NT2/D1 (cell line): ENCODE measurements at regions not wholly inside any gene's neighbourhood (a gene's known extent, or its start where the extent isn't known, plus 50 kb on each side); places are given as distances from the start of the nearest gene placed in this dataset.

Experiments
- DNase-seq: peaks from one replicate; pipeline ENCODE4 v3.0.0-alpha.2; 2011; ENCODE audit warnings: low read depth, low spot score
- H3K27me3 ChIP-seq: 2 replicates; pipeline ENCODE4 v1.6.0; 2011; ENCODE audit warnings: mild to moderate bottlenecking; ENCODE audit not compliant: insufficient read length, insufficient read depth
- H3K36me3 ChIP-seq: 2 replicates; pipeline ENCODE4 v1.6.1; 2011; ENCODE audit warnings: mild to moderate bottlenecking, low read length, mixed read lengths; ENCODE audit not compliant: insufficient read depth, insufficient read length
- H3K4me1 ChIP-seq: 2 replicates; pipeline ENCODE4 v1.5.1; 2011; ENCODE audit not compliant: insufficient read depth, insufficient read length
- H3K4me3 ChIP-seq: 2 replicates; pipeline ENCODE4 v1.5.1; 2011; ENCODE audit warnings: low read depth; ENCODE audit not compliant: insufficient read length
- H3K9ac ChIP-seq: 2 replicates; pipeline ENCODE4 v1.6.0; 2011; ENCODE audit warnings: low read depth; ENCODE audit not compliant: insufficient read length
- H3K9me3 ChIP-seq: 2 replicates; pipeline ENCODE4 v1.5.1; 2011; ENCODE audit warnings: mild to moderate bottlenecking, low read length; ENCODE audit not compliant: insufficient read depth
- SUZ12 ChIP-seq: IDR thresholded peaks from 2 replicates; pipeline ENCODE4 v1.6.1; 2011; ENCODE audit not compliant: insufficient read length, insufficient read depth; ENCODE audit errors: extremely low read depth
- YY1 ChIP-seq: IDR thresholded peaks from 2 replicates; pipeline ENCODE4 v1.6.1; 2011; ENCODE audit not compliant: insufficient read length, insufficient read depth
- ZNF274 ChIP-seq: IDR thresholded peaks from 2 replicates; pipeline ENCODE4 v1.6.1; 2011; ENCODE audit warnings: mild to moderate bottlenecking, low read depth, low read length

GRCh38 chr4:188411805-188412204 is 272.6 kb downstream of the TRIML1 start:
- Histone ChIP-seq H3K27me3 (no peaks in the 10 kb centered on the region), H3K4me1 (no peaks in the 10 kb centered on the region), H3K9me3 (no peaks in the 10 kb centered on the region), H3K9ac (no peak overlapping the region), H3K36me3 (no peaks in the 10 kb centered on the region), H3K4me3 (no peak overlapping the region)
- DNase-seq: no peak
- no peak for TF ChIP-seq ZNF274

GRCh38 chr4:188412499-188412898 is 273.3 kb downstream of the TRIML1 start:
- Histone ChIP-seq H3K9me3 (no peaks in the 10 kb centered on the region), H3K4me1 (no peaks in the 10 kb centered on the region), H3K4me3 (no peak overlapping the region), H3K9ac (no peak overlapping the region), H3K36me3 (no peaks in the 10 kb centered on the region), H3K27me3 (no peaks in the 10 kb centered on the region)
- no peak for DNase-seq
- TF ChIP-seq YY1 (no peak), ZNF274 (no peak), SUZ12 (no peak)

- Histone ChIP-seq H3K4me3 (no peak overlapping the region), H3K4me1 (no peaks in the 10 kb centered on the region), H3K36me3 (no peaks in the 10 kb centered on the region), H3K9ac (no peak overlapping the region), H3K27me3 (no peaks in the 10 kb centered on the region), H3K9me3 (no peaks in the 10 kb centered on the region)
- no peak for TF ChIP-seq SUZ12
- no peak for DNase-seq
Observed at GRCh38 chr4:188414441-188414840, 275.2 kb downstream of the TRIML1 start.

- TF ChIP-seq YY1: no peak
- TF ChIP-seq SUZ12: no peak
- Histone ChIP-seq H3K27me3 (no peaks in the 10 kb centered on the region), H3K36me3 (no peaks in the 10 kb centered on the region), H3K9me3 (no peaks in the 10 kb centered on the region), H3K9ac (no peak overlapping the region), H3K4me3 (no peak overlapping the region), H3K4me1 (no peaks in the 10 kb centered on the region)
- DNase-seq: no peak
Observed at GRCh38 chr4:188417181-188417580, 277.9 kb downstream of the TRIML1 start.

- no peak for TF ChIP-seq YY1
- no peak for TF ChIP-seq ZNF274
- TF ChIP-seq SUZ12: no peak
- no peaks in the 10 kb centered on the region for H3K27me3 ChIP-seq
- H3K36me3 ChIP-seq: no peaks in the 10 kb centered on the region
- no peaks in the 10 kb centered on the region for H3K9me3 ChIP-seq
- no peak overlapping the region for H3K4me3 ChIP-seq
- H3K9ac ChIP-seq: no peak overlapping the region
- H3K4me1 ChIP-seq: no peaks in the 10 kb centered on the region
- DNase-seq: no peak
Observed at GRCh38 chr4:188423039-188423438, 283.8 kb downstream of the TRIML1 start.

GRCh38 chr4:188428935-188429334 is 289.7 kb downstream of the TRIML1 start:
- H3K27me3 ChIP-seq: no peaks in the 10 kb centered on the region
- H3K9me3 ChIP-seq: no peaks in the 10 kb centered on the region
- no peaks in the 10 kb centered on the region for H3K4me1 ChIP-seq
- TF ChIP-seq ZNF274 (no peak), SUZ12 (no peak), YY1 (no peak)
- H3K4me3 ChIP-seq: no peak overlapping the region
- no peaks in the 10 kb centered on the region for H3K36me3 ChIP-seq
- H3K9ac ChIP-seq: no peak overlapping the region
- DNase-seq: no peak

- no peak for TF ChIP-seq SUZ12
- no peak for TF ChIP-seq YY1
- TF ChIP-seq ZNF274: no peak
- no peak for DNase-seq
- no peaks in the 10 kb centered on the region for H3K27me3 ChIP-seq
- no peak overlapping the region for H3K9ac ChIP-seq
- no peaks in the 10 kb centered on the region for H3K9me3 ChIP-seq
- H3K4me1 ChIP-seq: no peaks in the 10 kb centered on the region
- no peaks in the 10 kb centered on the region for H3K36me3 ChIP-seq
- no peak overlapping the region for H3K4me3 ChIP-seq
Observed at GRCh38 chr4:188429965-188430364, 290.7 kb downstream of the TRIML1 start.

- Histone ChIP-seq H3K27me3 (no peaks in the 10 kb centered on the region), H3K4me3 (no peak overlapping the region), H3K9ac (no peak overlapping the region), H3K4me1 (no peaks in the 10 kb centered on the region), H3K36me3 (no peaks in the 10 kb centered on the region), H3K9me3 (no peaks in the 10 kb centered on the region)
- no peak for DNase-seq
- TF ChIP-seq ZNF274: no peak
- no peak for TF ChIP-seq SUZ12
- no peak for TF ChIP-seq YY1
Observed at GRCh38 chr4:188430384-188430783, 291.1 kb downstream of the TRIML1 start.
